ENCODE measurements at regions not wholly inside any gene's neighbourhood (a gene's known extent, or its start where the extent isn't known, plus 50 kb on each side); places are given as distances from the start of the nearest gene placed in this dataset.

- TF ChIP-seq, protein P1, sequence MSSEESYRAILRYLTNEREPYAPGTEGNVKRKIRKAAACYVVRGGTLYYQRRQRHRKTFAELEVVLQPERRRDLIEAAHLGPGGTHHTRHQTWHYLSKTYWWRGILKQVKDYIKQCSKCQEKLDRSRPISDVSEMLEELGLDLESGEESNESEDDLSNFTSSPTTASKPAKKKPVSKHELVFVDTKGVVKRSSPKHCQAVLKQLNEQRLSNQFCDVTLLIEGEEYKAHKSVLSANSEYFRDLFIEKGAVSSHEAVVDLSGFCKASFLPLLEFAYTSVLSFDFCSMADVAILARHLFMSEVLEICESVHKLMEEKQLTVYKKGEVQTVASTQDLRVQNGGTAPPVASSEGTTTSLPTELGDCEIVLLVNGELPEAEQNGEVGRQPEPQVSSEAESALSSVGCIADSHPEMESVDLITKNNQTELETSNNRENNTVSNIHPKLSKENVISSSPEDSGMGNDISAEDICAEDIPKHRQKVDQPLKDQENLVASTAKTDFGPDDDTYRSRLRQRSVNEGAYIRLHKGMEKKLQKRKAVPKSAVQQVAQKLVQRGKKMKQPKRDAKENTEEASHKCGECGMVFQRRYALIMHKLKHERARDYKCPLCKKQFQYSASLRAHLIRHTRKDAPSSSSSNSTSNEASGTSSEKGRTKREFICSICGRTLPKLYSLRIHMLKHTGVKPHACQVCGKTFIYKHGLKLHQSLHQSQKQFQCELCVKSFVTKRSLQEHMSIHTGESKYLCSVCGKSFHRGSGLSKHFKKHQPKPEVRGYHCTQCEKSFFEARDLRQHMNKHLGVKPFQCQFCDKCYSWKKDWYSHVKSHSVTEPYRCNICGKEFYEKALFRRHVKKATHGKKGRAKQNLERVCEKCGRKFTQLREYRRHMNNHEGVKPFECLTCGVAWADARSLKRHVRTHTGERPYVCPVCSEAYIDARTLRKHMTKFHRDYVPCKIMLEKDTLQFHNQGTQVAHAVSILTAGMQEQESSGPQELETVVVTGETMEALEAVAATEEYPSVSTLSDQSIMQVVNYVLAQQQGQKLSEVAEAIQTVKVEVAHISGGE (CRISPR knock-in tag; IDR thresholded peaks at IDR 0.05) = no peak
- no peak for TF ChIP-seq CBX5 (IDR thresholded peaks at IDR 0.05; ENCODE audit: low read depth)
- TF ChIP-seq EZH2 (IDR thresholded peaks at IDR 0.05; ENCODE audit: borderline replicate concordance, control insufficient read depth, low read depth, low read length) = no peak
- no peak for TF ChIP-seq POU2F2 (IDR thresholded peaks at IDR 0.05; ENCODE audit: borderline replicate concordance, low read depth, low read length)
- TF ChIP-seq HDAC6 (IDR thresholded peaks at IDR 0.05; ENCODE audit: unreplicated experiment) = no peak
- TF ChIP-seq NFIC (IDR thresholded peaks at IDR 0.05; ENCODE audit: low read depth, low read length) = no peak
- no peak for TF ChIP-seq YBX1 (IDR thresholded peaks at IDR 0.05)
- no peak for TF ChIP-seq PML (IDR thresholded peaks at IDR 0.05; ENCODE audit: low read length)
- TF ChIP-seq SPI1 (IDR thresholded peaks at IDR 0.05; ENCODE audit: borderline replicate concordance, insufficient read depth, low read depth, low read length) = no peak
- no peak for TF ChIP-seq CHD1 (IDR thresholded peaks at IDR 0.05; ENCODE audit: low read depth, low read length)
- TF ChIP-seq TCF7 (IDR thresholded peaks at IDR 0.05; ENCODE audit: borderline replicate concordance) = no peak
- no peak for TF ChIP-seq FOXM1 (IDR thresholded peaks at IDR 0.05; ENCODE audit: low read depth, low read length)
These were observed 203.5 kb downstream of the CYP26B1 start (continued) for GRCh38 chr2:71944183-71944550.

Data from GM12878 (cell line).